Amniotic epithelial cell (primary cell): ENCODE measurements at regions not wholly inside any gene's neighbourhood (a gene's known extent, or its start where the extent isn't known, plus 50 kb on each side); places are given as distances from the start of the nearest gene placed in this dataset.

ENCODE experiments used
- DNase-seq: peaks from one replicate; pipeline ENCODE4 v3.0.0-alpha.2; 2010; ENCODE audit warnings: low read depth

DNA sequence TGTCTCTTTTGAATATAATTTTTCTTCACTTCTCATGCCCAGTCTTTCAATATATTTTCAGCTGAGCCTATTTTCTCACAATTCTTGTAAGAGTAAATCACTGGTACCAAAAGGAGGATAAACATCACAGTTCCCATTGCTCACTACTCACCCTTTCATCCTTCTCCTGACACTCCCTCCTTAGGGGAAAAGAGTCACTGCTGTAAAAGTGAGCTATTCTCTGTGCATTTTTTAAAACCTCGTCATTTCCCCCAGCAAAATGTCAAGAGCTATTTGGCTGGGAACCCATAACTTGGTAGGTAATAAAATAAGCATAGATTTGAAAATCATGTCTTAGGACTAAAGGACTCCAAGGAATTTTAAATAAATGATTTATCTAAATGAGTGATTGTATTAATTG lies 340.1 kb upstream of the GYPC start:
- no peak for DNase-seq

DNA sequence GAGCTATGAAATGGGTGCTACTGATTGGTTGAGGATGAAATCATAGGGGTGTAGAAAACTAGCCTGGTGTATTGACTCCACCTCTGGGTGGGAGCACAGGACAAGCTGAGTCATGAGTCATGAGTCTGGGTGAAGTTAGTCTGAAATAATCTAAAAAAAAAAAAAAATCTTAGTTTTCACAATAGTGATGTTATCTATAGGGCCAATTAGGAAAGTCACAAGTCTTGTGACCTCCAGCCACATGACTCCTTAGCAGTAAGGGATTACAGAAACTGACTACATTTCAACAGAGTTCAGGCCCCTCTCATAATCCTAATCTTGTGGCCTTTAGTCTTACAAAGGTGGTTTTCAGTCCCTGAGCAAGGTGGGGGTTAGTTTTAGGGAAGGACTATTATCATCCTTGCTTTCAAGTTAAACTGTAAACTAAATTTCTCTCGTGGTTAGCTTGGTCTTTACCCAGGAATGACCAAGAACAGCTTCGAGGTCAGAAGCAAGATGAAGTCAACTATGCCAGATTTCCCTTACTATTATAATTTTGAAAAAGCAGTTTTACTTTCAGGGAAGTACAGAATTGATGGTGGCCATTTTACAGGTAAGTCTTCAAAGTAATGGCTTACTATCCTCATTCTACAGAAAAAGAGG lies 338.0 kb upstream of the GYPC start:
- DNase-seq: no peak

DNA sequence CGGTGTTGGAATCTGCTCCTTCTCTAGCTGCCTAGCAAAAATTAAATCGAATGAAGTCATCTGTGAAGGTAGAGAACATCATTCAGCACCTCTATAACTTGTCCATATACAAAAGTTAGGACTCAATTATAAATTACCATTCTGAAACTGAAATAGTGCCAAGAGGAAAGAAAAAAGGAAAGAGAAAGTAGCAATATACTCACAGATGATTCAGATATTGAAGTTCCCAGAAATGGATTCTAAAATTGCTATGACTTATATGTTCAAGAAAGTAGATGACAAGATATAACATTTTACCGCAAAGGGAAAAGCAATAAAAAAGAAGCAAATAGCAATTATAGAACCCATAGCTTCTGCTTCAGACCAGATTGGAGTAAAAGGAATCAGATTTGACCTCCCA lies 333.6 kb upstream of the GYPC start:
- DNase-seq: no peak

DNA sequence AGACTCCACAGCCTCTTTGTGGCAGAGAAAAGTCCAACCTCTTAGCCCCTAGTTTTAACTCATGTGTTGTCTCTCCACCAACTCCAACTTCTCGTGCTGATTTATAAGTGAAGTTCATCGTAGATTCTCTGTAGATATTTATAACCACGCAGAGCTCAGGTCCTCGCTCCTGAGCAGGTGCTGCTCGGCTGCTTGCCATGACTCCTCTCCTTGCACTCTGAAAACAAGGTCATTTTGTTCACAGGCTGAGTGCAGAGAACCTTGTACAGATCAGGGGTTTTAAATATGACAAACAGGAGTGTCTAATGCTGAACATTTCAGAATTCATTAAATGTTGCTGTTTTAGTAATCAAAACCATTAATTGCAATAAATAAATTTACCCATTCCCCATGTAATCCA lies 330.8 kb upstream of the GYPC start:
- no peak for DNase-seq

DNA sequence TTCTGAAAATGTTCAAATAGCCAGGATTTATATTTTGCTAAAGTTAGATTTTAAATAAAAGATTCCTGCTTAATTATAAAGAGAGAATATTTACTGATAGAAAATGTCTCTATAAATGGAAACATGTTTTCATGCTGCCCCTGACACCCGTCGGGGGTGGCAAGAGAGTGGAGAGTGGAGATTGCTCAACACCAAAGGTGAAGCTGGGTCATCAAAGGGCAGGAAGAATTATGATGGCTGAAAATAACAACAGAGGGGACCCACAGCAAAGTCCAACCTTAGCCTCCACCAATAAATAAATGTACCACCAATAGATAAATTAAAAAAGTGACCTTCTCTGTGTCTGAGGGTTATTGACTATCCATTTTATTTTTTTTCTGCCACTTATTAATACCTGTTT lies 326.8 kb upstream of the GYPC start:
- DNase-seq: no peak

DNA sequence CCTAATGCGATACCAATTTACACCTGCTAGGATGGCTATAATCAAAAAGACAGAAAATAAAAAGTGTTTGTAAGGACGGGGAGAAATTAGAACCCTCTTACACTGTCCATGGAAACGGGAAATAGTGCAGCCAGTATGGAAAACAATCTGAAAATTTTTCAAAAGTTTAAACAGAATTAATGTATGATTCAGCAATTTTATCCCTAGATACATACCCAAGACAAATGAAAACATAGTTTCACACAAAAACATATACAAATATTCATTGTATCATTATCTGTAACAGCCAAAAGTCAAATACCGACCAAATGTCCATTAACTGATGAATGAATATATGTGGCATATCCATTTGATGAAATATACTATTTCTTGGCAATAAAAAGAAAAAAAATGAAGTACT lies 313.5 kb upstream of the GYPC start:
- no peak for DNase-seq

DNA sequence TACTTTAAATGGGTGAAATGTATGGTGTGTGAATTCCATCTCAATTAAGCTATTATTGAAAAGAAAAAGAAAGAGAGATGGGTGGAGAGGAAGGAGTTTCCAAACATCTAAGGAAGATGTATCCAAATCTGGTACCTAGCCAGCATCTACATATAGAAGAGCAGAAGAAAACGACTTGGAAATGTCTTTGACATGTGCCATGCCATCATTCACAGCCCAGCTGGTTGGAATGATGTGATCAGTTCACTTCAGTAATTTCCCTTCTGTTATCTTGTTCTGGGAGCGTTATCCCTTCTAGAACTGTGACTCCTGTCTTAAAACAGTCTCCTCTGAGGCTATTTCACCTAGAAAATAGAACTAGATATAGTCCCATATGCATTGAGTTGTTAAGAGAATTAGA lies 312.8 kb upstream of the GYPC start:
- DNase-seq: no peak

DNA sequence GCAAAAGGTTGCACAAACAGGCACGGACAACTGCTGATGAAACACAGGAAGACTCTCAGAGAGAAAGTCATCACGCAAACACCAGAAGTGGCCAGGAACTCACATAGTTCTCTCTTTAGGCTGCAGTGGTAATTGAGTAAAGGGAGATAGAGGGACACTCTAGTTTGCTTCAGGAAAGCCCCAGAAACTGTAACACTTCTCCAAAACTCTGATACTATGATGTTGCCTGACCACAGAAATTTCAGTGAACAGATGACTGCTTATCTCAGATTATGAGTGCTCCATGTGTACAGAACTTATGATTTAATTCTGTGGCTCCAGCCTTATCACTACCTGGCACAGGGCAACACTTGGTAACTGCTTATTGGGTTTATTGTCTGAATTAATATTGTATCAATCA lies 311.5 kb upstream of the GYPC start:
- no peak for DNase-seq

DNA sequence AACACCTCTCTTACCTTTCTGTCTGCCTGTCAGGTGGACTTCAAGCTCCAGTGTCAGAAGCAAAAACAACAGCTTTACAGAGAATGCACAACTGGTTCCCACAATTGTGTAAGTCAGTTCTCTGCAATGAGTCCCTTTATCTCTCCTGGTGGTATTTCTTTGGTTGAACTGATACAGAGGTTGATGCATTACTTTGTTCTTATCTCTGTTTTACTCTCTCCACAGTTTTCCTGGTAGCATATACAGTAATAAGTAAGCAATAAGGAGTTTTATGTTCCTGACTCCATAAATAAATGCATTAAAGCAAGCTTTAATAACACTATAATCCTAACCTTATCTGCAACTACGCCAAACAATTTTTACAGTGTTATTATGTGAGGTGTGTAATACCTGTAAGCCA lies 310.3 kb upstream of the GYPC start:
- DNase-seq: no peak

DNA sequence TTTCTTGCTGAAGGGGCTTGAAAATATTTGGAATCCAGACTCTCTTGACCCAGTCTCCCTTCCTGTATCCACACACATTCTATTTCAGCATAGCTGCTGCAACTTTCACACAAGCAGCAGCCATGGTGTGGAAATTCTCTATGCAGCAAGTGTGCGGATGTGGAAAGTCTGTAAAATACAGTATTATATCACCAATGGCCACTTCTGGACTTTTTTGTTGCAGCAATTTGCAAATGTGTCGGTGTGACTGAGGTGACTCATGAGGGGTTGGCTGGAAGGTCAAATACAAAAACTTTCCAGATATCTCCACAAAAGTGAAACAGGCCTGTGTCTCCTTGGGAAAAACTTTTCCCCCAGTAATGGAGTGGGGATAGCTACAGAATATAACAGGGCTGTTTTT lies 299.3 kb upstream of the GYPC start:
- no peak for DNase-seq

DNA sequence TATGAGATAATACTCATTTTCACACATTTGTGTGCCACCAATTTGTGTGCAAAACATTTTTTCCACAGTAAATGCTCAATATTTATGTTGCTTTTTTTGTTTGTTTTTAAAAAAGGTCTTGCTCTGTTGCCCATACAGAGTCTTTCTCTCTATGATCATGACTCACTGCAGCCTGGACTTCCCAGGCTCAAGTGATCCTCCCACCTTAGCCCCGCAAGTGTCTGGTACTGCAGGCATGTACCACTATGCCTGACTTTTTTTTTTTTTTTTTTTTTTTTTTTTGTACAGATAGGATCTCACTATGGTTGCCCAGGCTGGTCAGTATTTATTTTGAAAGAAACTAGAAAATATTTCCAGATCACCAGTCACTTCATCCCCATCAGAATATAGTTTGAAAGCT lies 297.8 kb upstream of the GYPC start:
- DNase-seq: no peak

DNA sequence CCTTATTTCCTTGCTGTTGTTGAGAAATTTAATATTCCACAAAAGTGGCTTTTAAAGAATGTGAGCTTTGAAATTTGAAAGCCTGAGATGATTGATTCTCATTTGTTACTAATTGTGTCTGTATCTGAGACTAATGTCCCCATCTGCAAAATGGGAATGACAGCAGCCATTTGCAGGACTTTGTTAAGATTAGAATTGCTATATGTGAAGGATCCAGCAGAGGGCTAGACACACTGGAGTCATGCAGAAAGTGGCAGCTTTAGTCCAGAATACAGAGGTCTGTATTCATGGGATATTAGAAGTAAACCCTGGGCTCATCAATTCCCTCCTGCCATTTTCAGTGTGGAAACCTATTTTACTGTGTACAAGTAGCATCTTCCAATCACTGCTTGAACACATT lies 296.5 kb upstream of the GYPC start:
- no peak for DNase-seq

DNA sequence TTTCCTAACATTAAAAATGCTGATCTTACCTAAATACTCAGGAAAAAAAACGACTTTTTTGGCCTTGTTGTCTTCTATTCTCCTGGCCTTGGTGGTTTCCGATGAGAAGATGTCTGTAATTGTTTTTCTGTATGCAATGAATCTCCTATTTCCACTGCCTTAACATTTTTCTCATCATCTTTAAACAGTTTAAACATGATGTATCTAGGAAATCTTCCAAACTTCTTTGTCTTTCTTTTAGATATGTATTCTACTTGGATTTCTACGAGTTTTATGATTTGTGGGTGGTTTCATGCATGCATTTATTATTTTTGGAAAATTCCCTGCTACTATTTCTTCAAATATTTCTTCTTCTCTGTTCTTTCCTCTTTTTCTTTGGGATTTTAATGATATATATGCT lies 288.6 kb upstream of the GYPC start:
- no peak for DNase-seq

DNA sequence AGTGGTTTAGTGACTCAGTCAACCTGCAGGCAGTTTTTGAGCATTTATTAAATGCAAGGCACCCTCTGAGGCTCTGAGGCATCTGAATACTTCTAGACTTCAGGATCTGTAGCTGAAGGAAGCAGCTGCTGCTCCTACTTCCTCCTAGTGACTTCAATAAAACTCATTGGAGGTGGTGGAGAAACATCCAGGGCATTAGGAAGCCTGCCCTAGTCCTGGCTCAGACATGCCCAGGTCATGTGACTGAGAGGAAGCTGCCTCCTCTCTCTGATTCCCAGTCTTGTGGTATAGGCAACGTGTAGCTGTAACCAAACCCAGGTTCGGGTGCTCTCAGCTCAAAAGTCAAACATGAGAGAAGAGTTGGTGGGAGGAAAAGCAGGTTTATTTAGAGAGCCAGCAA lies 287.2 kb upstream of the GYPC start:
- DNase-seq: no peak

DNA sequence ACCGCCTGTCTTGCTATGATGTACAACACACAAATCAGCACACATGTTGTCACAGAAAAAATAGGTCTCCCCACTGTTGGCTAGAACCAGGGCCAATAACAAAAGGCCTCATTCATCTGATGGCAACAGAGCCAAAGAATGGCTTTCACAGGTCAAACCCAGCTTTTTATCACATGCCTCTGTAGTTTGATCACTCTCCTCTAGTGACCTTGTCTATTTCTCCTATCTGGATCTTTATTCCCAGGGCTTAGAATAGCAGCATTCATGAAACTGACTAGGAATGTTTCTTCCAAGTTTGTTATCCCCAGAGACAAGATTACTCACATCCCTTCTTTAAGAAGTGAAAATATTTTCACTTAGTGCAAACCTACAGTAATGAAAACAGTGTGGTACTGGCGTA lies 285.8 kb upstream of the GYPC start:
- DNase-seq: no peak

DNA sequence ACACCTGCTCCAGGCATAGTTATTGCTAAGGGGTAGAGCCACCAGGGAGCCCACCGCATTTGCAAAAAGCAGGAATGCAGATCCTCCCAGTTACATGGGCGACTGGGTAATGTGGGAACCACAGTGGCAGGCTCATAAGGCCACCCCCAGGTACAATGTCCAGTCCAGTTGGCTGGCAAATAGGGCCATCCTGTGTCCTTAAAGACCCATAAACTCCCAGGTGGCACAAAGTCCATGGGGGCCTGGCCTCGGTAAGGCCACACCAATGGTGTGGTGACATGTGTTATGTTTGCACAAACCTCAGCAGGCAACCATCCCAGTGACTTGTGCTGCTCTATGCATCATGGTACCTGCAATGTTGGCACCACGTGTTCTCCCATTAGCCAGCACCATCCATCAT lies 283.6 kb upstream of the GYPC start:
- no peak for DNase-seq

DNA sequence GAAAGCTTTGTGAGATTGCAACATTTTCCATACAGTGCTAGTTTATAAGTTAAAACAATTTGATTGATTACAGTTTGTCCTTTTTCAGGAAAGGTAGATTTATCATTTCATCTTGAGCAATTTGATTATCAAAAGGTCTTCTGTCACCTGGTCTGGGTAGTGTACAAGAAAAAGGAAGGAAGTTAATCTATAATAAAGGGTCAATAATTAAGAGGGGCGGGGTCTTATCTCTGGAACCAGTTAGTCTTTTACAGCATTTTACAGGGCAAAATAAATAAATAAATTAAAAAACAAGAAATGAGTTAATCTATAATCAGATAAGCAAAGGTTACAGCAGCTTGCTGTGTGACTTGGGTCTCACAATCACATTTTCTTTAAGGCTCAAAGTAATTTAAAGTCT lies 277.8 kb upstream of the GYPC start:
- no peak for DNase-seq

DNA sequence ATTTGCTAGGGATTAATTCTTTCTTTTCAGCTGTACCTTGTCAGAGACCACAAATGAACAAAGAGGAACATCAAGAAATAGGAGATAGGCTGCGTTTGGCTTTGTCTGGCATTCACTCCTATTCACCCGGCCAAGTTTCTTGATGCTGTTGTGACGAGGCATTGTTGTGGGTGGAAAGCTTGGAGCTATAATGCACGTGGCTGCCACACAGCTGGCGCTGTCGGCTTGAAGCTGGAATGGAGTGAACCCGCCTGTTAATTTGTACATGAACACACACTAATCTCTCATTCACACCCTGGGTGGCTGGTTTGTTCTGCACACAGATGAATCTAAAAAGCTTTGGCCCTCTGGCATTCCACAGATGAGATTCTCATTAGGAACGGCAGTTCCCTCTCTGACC lies 274.9 kb upstream of the GYPC start:
- DNase-seq: no peak

DNA sequence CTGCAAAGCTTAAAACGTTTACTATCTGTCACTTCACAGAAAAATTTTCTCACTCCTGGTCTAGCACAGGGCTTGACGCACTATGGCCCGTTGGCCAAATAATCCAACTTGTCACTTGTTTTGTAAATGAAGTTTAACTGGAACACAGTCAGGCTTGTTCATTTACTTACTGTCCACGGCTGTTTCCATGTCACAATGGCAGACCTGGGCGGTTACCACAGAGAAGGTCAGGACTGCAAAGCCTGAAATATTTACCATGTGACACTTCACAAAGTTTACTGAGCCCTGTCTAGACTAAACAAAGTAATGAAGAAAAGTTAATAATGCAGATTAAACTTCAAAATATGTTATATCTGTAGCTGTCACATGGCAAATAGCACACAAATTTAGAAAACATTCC lies 273.0 kb upstream of the GYPC start:
- no peak for DNase-seq

DNA sequence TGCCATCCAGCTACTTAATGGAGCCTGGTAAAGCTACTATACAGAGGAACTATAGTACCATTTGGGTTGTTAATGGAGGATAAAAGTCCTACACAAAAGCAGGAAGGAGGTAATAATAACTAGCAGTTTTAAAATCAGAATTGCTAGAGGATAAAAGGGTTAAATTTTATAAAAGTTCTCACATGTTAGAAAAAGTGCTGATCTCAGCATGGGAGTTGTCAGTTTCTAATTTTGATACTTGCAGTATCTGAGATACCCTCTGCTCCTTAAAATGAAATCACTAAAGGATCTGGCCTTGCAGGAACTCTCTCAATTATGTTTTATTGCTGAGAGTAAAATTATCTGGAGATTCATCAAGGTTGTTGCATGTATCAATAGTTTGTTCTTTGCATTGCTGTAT lies 272.2 kb upstream of the GYPC start:
- DNase-seq: no peak

DNA sequence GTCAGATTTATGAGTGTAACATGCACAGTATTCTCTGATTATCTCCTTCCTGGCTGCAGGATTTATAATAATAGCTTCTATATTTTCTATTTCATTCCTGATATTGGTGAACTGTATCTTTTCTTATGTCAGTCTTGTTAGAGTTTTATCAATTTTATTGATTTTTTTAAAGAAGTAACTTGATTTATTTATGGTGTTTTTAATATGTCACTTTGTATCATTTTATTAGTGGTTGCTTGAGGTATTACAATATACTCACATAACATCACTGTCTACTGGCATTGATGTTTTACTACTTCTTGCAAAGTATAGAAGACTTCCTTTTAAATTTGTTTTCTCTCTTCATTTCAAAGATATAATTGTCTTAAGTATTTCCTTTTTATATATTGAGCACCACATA lies 270.5 kb upstream of the GYPC start:
- DNase-seq: no peak

DNA sequence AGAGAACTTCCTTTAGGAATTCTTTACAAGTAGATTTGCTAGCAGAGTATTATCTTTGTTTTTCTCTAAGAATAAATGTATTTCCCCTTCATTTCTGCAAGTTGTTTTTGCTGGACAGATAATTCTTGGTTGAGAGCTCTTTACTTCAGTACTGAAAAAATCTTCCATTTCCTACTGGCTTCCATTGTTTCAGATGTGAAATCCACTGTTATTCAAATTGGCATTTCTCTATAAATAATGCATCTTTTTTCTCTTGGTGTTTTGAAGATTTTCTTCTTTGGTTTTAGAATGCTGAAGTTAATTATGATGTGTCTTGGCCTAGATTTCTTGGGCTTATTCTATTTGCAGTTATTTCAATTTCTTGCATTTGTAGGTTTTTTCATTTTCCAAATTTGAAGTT lies 270.0 kb upstream of the GYPC start:
- DNase-seq: no peak

DNA sequence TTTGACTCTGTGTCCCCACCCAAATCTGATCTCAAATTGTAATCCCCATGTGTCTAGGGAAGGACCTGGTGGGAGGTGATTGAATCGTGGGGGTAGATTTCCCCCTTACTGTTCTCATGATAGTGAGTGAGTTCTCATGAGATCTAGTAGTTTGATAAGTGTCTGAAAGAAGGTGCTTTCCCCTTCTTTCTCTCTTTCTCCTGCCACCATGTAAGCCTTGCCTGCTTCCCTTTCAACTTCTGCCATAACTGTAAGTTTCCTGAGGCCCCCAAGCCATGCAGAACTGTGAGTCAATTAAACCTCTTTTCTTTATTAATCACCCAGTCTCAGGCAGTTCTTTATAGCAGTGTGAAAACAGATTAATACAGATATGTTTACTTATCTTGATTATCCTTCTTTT lies 266.5 kb upstream of the GYPC start:
- DNase-seq: no peak

DNA sequence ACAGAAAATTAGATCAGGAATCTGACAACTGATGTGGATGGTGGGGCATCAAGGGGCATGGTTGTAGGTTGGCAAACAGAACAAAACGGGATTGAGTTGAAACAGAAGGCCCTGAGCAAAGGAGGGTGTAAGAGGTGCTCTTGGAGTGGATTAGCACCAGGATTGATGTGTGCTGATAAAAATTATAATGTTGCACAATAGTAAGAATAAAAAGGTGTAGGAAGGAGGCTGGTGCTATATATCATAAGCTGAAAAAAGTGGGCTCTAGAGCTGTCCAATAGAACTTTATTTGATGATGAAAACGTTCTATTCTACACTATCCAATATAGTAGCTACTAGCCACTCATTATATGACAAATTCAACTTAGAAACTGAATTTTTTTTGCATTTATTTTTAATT lies 263.1 kb upstream of the GYPC start:
- DNase-seq: no peak

DNA sequence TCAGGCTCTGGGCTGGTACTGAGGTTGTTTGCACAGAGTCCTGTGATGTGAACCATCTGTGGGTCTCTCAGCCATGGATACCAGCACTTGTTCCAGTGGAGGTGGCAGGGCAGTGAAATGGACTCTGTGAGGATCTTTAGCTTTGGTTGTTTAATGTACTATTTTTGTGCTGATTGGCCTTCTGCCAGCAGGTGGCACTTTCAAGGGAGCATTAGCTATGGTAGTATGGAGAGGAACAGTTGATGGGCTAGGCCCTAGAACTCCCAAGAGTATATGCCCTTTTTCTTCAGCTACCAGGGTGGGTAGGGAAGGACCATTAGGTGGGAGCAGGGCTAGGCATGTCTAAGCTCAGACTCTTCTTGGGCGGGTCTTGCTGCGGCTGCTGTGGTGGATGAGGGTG lies 257.0 kb upstream of the GYPC start:
- DNase-seq: no peak
